Activated naive CD4-positive, alpha-beta T cell treated with anti-CD3 and anti-CD28 coated beads for 36 hours (primary cell): ENCODE measurements at regions not wholly inside any gene's neighbourhood (a gene's known extent, or its start where the extent isn't known, plus 50 kb on each side); places are given as distances from the start of the nearest gene placed in this dataset.

Source experiments
- CTCF ChIA-PET: fragments of 350-600 bp; sonication (Branson Sonifier 250); formaldehyde crosslinking; loops from one replicate; lab custom pipeline; 2021; ENCODE audit warnings: antibody characterized with exemption; lab: Charles Lee
- DNase-seq: peaks from one replicate; pipeline ENCODE4 v3.0.0-alpha.2; 2020
- H3K27ac Mint-ChIP-seq: one replicate; pipeline ENCODE4 v1.8.0; 2021; ENCODE audit warnings: mild to moderate bottlenecking, mixed read lengths
- H3K27me3 Mint-ChIP-seq: one replicate; pipeline ENCODE4 v1.8.0; 2021; ENCODE audit warnings: low read depth, mixed read lengths
- H3K36me3 Mint-ChIP-seq: one replicate; pipeline ENCODE4 v1.8.0; 2021; ENCODE audit warnings: low read depth, mixed read lengths
- H3K4me1 Mint-ChIP-seq: one replicate; pipeline ENCODE4 v1.8.0; 2021; ENCODE audit warnings: low read depth, mixed read lengths
- H3K4me3 Mint-ChIP-seq: one replicate; pipeline ENCODE4 v1.8.0; 2021; ENCODE audit warnings: mild to moderate bottlenecking, moderate library complexity, mixed read lengths
- H3K9me3 Mint-ChIP-seq: one replicate; pipeline ENCODE4 v1.8.0; 2021; ENCODE audit warnings: mixed read lengths
- intact Hi-C: fragments of 100-400 bp; cut with micrococcal nuclease; formaldehyde crosslinking; loops from one replicate; pipeline ENCODE4 v1.15.1; 2023

DNA sequence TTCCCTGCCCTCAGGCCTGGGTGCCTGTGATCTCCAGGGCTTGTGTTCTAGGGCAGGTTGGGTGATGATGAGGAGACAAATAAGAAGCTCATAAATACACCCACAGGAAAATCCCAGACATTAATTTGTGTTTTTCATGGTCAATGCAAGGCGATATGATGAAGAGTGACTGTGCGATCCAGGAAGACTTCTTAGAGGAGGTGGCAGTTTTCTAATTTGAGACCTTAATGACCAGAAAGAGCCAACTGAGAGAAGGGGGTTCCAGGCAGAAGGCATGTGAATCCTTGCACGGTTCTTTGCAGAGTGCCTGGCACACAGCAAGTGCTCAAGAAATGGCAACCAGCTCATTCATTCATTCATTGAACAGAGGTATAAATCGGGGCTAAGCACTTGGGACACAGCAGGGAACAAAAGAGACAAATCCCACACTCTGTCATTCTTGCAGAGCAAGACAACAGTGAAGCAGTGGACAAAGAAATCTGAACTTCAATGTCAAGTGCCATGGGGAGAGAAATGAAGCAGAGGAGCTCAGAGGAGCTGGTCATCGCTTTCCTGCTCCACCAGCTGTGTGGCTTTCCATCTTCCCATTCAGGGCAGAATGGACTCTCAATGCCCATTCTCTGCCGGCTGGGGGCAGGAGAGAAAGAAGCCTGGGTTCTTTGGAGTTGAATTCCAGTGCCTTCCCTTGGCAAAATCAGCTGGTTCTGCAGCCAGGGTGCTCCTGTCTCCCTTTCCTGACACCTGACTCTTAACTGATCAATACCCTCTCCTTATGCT lies 128.3 kb downstream of the AACS start:
- H3K27me3 Mint-ChIP-seq = peaks cover 30% of the 10 kb centered on the region
- intact Hi-C loops = no loop called here
- H3K36me3 Mint-ChIP-seq = no peaks in the 10 kb centered on the region
- H3K27ac Mint-ChIP-seq = no peak overlapping the region
- H3K4me3 Mint-ChIP-seq = no peak overlapping the region
- DNase-seq = no peak
- no peaks in the 10 kb centered on the region for H3K4me1 Mint-ChIP-seq
- CTCF ChIA-PET = interaction anchor here (1.1 kb wide), 1 partner anchor 11 kb away, joined by 3 read pairs; no protein-coding TSS in a partner anchor
- H3K9me3 Mint-ChIP-seq = no peaks in the 10 kb centered on the region

DNA sequence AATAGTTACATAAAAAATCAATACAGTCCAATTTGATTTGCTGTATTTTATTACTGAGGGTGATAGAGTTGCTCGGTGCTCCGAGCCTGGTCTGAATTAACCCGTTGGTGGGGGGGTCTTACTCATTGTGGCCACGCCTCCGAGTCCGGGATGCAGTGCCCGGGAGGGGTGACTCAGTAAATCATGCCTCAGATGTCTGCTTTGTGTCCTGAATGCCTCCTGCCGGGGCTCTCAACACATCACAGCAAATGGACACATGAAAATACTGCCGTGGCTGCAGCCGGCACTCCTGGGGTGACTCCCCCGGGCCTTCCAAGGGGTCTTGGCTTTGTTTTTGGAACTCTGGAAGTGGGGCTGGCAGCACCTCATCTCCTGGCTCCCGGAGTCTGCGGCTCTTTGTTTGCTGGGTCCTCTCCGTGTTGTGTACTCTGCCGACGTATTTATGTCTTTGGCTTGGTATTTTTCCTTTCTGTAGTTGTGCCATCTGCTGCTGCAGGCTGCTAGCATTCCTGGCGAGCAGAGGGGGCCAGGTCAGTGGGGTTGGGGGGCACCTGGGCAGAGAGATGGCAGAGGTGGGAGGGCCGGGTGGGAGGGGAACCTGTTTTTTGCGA lies 129.0 kb downstream of the AACS start:
- no peaks in the 10 kb centered on the region for H3K9me3 Mint-ChIP-seq
- no peaks in the 10 kb centered on the region for H3K36me3 Mint-ChIP-seq
- no peak for DNase-seq
- H3K27me3 Mint-ChIP-seq = peaks cover 27% of the 10 kb centered on the region
- H3K4me1 Mint-ChIP-seq = no peaks in the 10 kb centered on the region
- intact Hi-C loops = no loop called here
- CTCF ChIA-PET = interaction anchor here (1.1 kb wide), 1 partner anchor 12 kb away, joined by 3 read pairs; no protein-coding TSS in a partner anchor
- no peak overlapping the region for H3K27ac Mint-ChIP-seq
- no peak overlapping the region for H3K4me3 Mint-ChIP-seq

DNA sequence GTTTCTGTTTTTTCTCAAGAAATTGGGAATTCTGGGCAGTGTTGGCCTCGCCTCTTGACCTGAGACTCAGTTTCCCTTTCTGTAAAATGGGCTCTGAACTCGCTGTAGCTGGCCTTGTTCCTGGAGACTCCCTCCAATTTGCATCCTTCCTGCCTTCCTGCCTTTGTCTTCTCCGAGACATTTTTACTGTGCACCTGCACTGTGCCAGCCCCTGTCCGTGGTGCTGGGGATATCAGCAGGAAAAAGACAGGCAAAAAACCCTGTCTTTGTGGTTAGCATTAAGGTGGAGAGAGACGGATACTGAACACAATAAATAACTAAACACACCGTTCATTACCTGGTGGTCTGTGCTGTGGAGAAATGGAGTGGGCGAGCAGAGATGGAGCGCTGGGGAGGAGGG lies 129.8 kb downstream of the AACS start:
- peaks cover 24% of the 10 kb centered on the region for H3K27me3 Mint-ChIP-seq
- no peak overlapping the region for H3K27ac Mint-ChIP-seq
- intact Hi-C loops = no loop called here
- H3K9me3 Mint-ChIP-seq = no peaks in the 10 kb centered on the region
- no peak overlapping the region for H3K4me3 Mint-ChIP-seq
- no peak for DNase-seq
- H3K36me3 Mint-ChIP-seq = no peaks in the 10 kb centered on the region
- H3K4me1 Mint-ChIP-seq = no peaks in the 10 kb centered on the region
- CTCF ChIA-PET = no interaction called here

- no peak overlapping the region for H3K4me3 Mint-ChIP-seq
These were observed 132.1 kb downstream of the AACS start for GRCh38 chr12:125197326-125197725.

GRCh38 chr12:125198652-125199051 lies 133.4 kb downstream of the AACS start:
- intact Hi-C loops = no loop called here
- CTCF ChIA-PET = interaction anchor here (1.6 kb wide), 1 partner anchor 15 kb away, joined by 5 read pairs; no protein-coding TSS in a partner anchor
- Mint-ChIP-seq H3K4me1 (no peaks in the 10 kb centered on the region), H3K36me3 (no peaks in the 10 kb centered on the region), H3K9me3 (no peaks in the 10 kb centered on the region), H3K27me3 (peaks cover 19% of the 10 kb centered on the region), H3K4me3 (no peak overlapping the region), H3K27ac (no peak overlapping the region)
- no peak for DNase-seq

More at GRCh38 chr12:125197326-125197725, 132.1 kb downstream of the AACS start:
- Mint-ChIP-seq H3K27ac (no peak overlapping the region), H3K27me3 (peaks cover 17% of the 10 kb centered on the region), H3K36me3 (no peaks in the 10 kb centered on the region), H3K9me3 (no peaks in the 10 kb centered on the region), H3K4me1 (no peaks in the 10 kb centered on the region)
- no peak for DNase-seq
- CTCF ChIA-PET = no interaction called here
- intact Hi-C loops = no loop called here

DNA sequence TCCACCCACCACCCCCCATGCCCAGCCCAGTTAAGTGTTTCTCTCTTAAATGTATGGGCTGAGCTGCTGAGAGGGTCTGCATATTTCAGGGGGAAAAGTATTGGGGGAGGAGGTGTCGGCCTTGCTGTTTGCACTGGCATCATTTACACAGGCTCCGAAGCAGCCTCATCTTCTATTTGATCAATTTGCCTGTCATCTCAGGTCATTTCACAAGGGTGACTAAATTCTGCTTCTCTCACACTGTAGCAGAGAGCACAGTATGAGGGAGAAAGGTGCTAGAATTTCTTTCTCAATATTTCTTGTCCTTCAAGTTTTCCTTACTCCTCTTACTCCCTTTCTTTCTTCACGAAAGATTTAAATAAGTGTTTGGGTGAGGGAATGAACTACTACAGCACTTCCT lies 135.9 kb downstream of the AACS start:
- Mint-ChIP-seq H3K27me3 (peaks cover 7% of the 10 kb centered on the region), H3K9me3 (no peaks in the 10 kb centered on the region), H3K36me3 (no peaks in the 10 kb centered on the region), H3K27ac (no peak overlapping the region), H3K4me3 (no peak overlapping the region), H3K4me1 (no peaks in the 10 kb centered on the region)
- intact Hi-C loops = no loop called here
- CTCF ChIA-PET = interaction anchor here (0.5 kb wide), 1 partner anchor 77 kb away, joined by 4 read pairs; no protein-coding TSS in a partner anchor
- no peak for DNase-seq

DNA sequence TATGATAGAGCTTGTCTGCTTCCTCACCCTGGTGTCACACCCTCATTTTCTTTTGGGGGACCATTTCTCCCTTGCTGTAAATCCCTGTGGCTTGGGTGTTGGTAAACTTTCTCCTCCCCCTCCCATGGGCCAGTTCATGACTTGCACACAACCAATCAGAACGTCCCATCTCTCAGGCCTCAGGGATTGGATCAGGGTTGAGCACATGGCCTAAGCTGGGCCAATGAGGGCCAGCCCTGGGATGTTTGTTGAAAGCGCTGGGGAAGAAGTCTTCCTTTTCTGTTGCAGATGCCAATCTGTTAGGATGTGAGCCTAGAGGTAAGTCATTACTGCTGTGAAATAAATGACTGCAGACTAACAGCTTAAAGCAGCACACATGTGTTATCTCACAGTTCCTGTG lies 136.7 kb downstream of the AACS start:
- intact Hi-C loops = no loop called here
- Mint-ChIP-seq H3K9me3 (no peaks in the 10 kb centered on the region), H3K36me3 (no peaks in the 10 kb centered on the region), H3K27ac (no peak overlapping the region), H3K4me3 (no peak overlapping the region), H3K27me3 (peaks cover 11% of the 10 kb centered on the region), H3K4me1 (no peaks in the 10 kb centered on the region)
- CTCF ChIA-PET = interaction anchor here (0.5 to 1.6 kb wide), 3 partner anchors 14 to 223 kb away, joined by 4 to 8 read pairs (median 8); no protein-coding TSS in a partner anchor
- DNase-seq = no peak

DNA sequence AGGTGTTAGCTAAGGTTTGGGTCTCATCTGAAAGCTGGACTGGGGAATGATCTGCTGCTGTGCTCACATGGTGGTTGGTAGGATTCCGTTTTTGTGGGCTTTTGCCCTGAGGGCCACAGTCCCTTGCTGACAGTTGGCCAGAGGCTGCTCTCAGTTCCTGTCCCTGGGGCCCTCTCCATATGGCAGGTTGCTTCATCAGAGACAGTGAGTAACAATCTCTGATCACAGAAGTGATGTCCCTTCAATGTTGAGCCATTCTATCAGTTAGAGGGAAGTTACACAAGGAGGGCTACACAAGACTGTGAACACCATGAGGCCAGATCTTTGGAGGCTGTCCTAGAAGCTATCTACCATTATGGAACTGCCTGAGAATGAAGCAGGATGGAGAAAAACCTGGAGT lies 137.2 kb downstream of the AACS start:
- intact Hi-C loops = no loop called here
- Mint-ChIP-seq H3K36me3 (no peaks in the 10 kb centered on the region), H3K9me3 (no peaks in the 10 kb centered on the region), H3K27ac (no peak overlapping the region), H3K4me1 (no peaks in the 10 kb centered on the region), H3K27me3 (peaks cover 11% of the 10 kb centered on the region), H3K4me3 (no peak overlapping the region)
- CTCF ChIA-PET = interaction anchor here (1.0 to 1.6 kb wide), 4 partner anchors 15 to 296 kb away, joined by 4 to 8 read pairs (median 6); no protein-coding TSS in a partner anchor
- DNase-seq = no peak

- H3K27me3 Mint-ChIP-seq = peaks cover 11% of the 10 kb centered on the region
- H3K36me3 Mint-ChIP-seq = no peaks in the 10 kb centered on the region
- no peaks in the 10 kb centered on the region for H3K9me3 Mint-ChIP-seq
- intact Hi-C loops = no loop called here
- H3K4me3 Mint-ChIP-seq = no peak overlapping the region
- peak; percentile 15 for DNase-seq
- CTCF ChIA-PET = interaction anchor here (1.0 to 1.6 kb wide), 4 partner anchors 15 to 297 kb away, joined by 4 to 8 read pairs (median 6); no protein-coding TSS in a partner anchor
- no peak overlapping the region for H3K27ac Mint-ChIP-seq
- no peaks in the 10 kb centered on the region for H3K4me1 Mint-ChIP-seq
These were observed 138.0 kb downstream of the AACS start for GRCh38 chr12:125203145-125203765.

- CTCF ChIA-PET = no interaction called here
- Mint-ChIP-seq H3K4me1 (no peaks in the 10 kb centered on the region), H3K27me3 (peaks cover 15% of the 10 kb centered on the region), H3K36me3 (no peaks in the 10 kb centered on the region), H3K27ac (no peak overlapping the region), H3K9me3 (no peaks in the 10 kb centered on the region), H3K4me3 (no peak overlapping the region)
- DNase-seq = no peak
- intact Hi-C loops = no loop called here
These were observed 140.2 kb downstream of the AACS start for GRCh38 chr12:125205386-125205785.

GRCh38 chr12:125206711-125207110 lies 141.5 kb downstream of the AACS start:
- DNase-seq = no peak
- Mint-ChIP-seq H3K27me3 (peaks cover 17% of the 10 kb centered on the region), H3K4me1 (no peaks in the 10 kb centered on the region), H3K9me3 (no peaks in the 10 kb centered on the region), H3K36me3 (no peaks in the 10 kb centered on the region), H3K4me3 (no peak overlapping the region), H3K27ac (no peak overlapping the region)
- intact Hi-C loops = no loop called here
- CTCF ChIA-PET = interaction anchor here (1.3 kb wide), 1 partner anchor 11 kb away, joined by 4 read pairs; no protein-coding TSS in a partner anchor

GRCh38 chr12:125208334-125208733 lies 143.1 kb downstream of the AACS start:
- Mint-ChIP-seq H3K9me3 (no peaks in the 10 kb centered on the region), H3K4me1 (no peaks in the 10 kb centered on the region), H3K27ac (no peak overlapping the region), H3K36me3 (no peaks in the 10 kb centered on the region), H3K4me3 (no peak overlapping the region), H3K27me3 (peaks cover 14% of the 10 kb centered on the region)
- intact Hi-C loops = no loop called here
- no peak for DNase-seq
- CTCF ChIA-PET = interaction anchor here (1.1 kb wide), 1 partner anchor 92 kb away, joined by 3 read pairs; no protein-coding TSS in a partner anchor
